Endothelial cell of umbilical vein (primary cell): ENCODE measurements at regions not wholly inside any gene's neighbourhood (a gene's known extent, or its start where the extent isn't known, plus 50 kb on each side); places are given as distances from the start of the nearest gene placed in this dataset.

Source experiments
- CTCF ChIP-seq, 2 donors: IDR thresholded peaks; 1 replicate in 1 of 2; 2 replicates in 1 of 2; pipeline ENCODE4 v1.5.1; 2011; ENCODE audit warnings: low read length in 2 of 2, mild to moderate bottlenecking in 2 of 2, moderate library complexity in 2 of 2, control low read depth in 1 of 2, inconsistent platforms in 1 of 2, low read depth in 1 of 2; ENCODE audit not compliant: insufficient read depth in 1 of 2; ENCODE audit errors: extremely low read depth in 1 of 2
- EZH2 ChIP-seq: IDR thresholded peaks from 2 replicates; pipeline ENCODE4 v1.6.1; 2012; ENCODE audit warnings: borderline replicate concordance, low read depth, mild to moderate bottlenecking, moderate library complexity, low read length, inconsistent platforms; ENCODE audit not compliant: severe bottlenecking
- JUN ChIP-seq: IDR thresholded peaks from 2 replicates; pipeline ENCODE4 v1.6.1; 2011; ENCODE audit warnings: borderline replicate concordance, low read depth; ENCODE audit not compliant: insufficient read length, insufficient read depth
- MYC ChIP-seq: IDR thresholded peaks from one replicate; pipeline ENCODE4 v1.6.1; 2011; ENCODE audit warnings: mild to moderate bottlenecking, low read depth, low read length
- POLR2A ChIP-seq: IDR thresholded peaks from 2 replicates; pipeline ENCODE4 v1.6.1; 2012; ENCODE audit warnings: low read depth, mild to moderate bottlenecking, control low read depth, low read length
- POLR2AphosphoS5 ChIP-seq: IDR thresholded peaks from 2 replicates; pipeline ENCODE4 v1.6.1; 2012; ENCODE audit warnings: low read depth, mild to moderate bottlenecking, control low read depth, low read length, moderate library complexity; ENCODE audit not compliant: insufficient read depth
- TF ChIP-seq, protein P1 (sequence below): IDR thresholded peaks from 2 replicates; pipeline ENCODE4 v1.6.1; 2011; ENCODE audit not compliant: insufficient read depth, insufficient read length

DNA sequence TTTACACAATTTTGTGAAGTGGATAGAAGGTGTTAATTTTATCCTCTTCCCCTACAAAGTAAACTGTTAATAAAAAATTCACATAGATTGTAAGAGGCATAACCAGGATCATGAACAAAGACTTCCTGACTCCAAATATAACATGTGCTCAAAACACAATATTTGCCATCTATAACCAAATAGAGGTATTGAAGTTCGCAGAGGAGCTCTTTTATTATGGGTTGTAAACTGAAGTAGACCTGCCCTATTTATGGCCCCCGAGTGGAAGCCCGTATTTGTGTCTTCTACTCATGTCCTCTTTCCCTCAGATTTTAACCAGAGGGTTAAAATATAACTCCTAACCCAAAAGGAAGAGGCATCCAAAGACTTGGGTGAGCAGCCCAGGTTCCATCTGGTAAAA is 285.6 kb upstream of the COL8A1 start:
- no peak for TF ChIP-seq JUN
- no peak for TF ChIP-seq CTCF (IDR thresholded peaks at IDR 0.05; ENCODE audit: extremely low read depth in 1 of 2, insufficient read depth in 1 of 2, low read depth in 1 of 2, low read length in 2 of 2)
- TF ChIP-seq POLR2A = no peak
- no peak for TF ChIP-seq POLR2AphosphoS5
- TF ChIP-seq, protein P1, sequence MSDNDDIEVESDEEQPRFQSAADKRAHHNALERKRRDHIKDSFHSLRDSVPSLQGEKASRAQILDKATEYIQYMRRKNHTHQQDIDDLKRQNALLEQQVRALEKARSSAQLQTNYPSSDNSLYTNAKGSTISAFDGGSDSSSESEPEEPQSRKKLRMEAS = no peak
- TF ChIP-seq EZH2 = no peak
- no peak for TF ChIP-seq MYC
